ENCODE measurements at regions not wholly inside any gene's neighbourhood (a gene's known extent, or its start where the extent isn't known, plus 50 kb on each side); places are given as distances from the start of the nearest gene placed in this dataset.
"Not testable (repeated sequence)": the region's sequence is repeated elsewhere in the genome, so short reads cannot be mapped to it uniquely, and the experiment has no call there.

- TF ChIP-seq CTCF, POLR2A (IDR thresholded peaks at IDR 0.05): not testable (repeated sequence)
These were observed 96.5 kb downstream of the BRMS1L start for GRCh38 chr14:35922590-35922989.

Data from gastroesophageal sphincter (tissue), 3 donors.